Suprapubic skin (tissue), 3 donors: ENCODE measurements at regions not wholly inside any gene's neighbourhood (a gene's known extent, or its start where the extent isn't known, plus 50 kb on each side); places are given as distances from the start of the nearest gene placed in this dataset.

Experiments used
- CTCF ChIP-seq, 2 donors: fragments of 200-600 bp in 1 of 2; fragments of 450-650 bp in 1 of 2; sonication (generic) in 1 of 2; IDR thresholded peaks; one replicate each; pipeline ENCODE4 v1.5.1; 2016 to 2019; ENCODE audit warnings: antibody characterized with exemption in 2 of 2, mild to moderate bottlenecking in 1 of 2, moderate library complexity in 1 of 2
- POLR2A ChIP-seq, 2 donors: fragments of 450-650 bp; IDR thresholded peaks; one replicate each; pipeline ENCODE4 v1.6.1; 2017; ENCODE audit warnings: antibody characterized with exemption in 2 of 2, mild to moderate bottlenecking in 2 of 2, moderate library complexity in 2 of 2

GRCh38 chr11:94697156-94697555 is 71.0 kb upstream of the AMOTL1 start:
- TF ChIP-seq CTCF (IDR thresholded peaks at IDR 0.05) = no peak
- no peak for TF ChIP-seq POLR2A (IDR thresholded peaks at IDR 0.05)
